HG03060 (cell line): ENCODE measurements at regions not wholly inside any gene's neighbourhood (a gene's known extent, or its start where the extent isn't known, plus 50 kb on each side); places are given as distances from the start of the nearest gene placed in this dataset.

Experiments
- ATAC-seq: cut with Tn5 transposase; IDR thresholded peaks from one replicate; pipeline ENCODE4 v1.9.1; 2021; ENCODE audit warnings: low read depth, moderate number of reproducible peaks; ENCODE audit not compliant: unreplicated experiment

- no peak for ATAC-seq
Observed at GRCh38 chrY:8151561-8151960, 1185.7 kb upstream of the TSPY4 start.

GRCh38 chrY:8128578-8128977, 1208.7 kb upstream of the TSPY4 start:
- no peak for ATAC-seq

- ATAC-seq = no peak
Observed at GRCh38 chrY:8125907-8126571, 1211.2 kb upstream of the TSPY4 start.

- ATAC-seq = no peak
Observed at GRCh38 chrY:8121825-8122224, 1210.3 kb upstream of the AMELY start.

GRCh38 chrY:8094429-8094828, 1182.9 kb upstream of the AMELY start:
- ATAC-seq = no peak

- no peak for ATAC-seq
Observed at GRCh38 chrY:8092926-8093325, 1181.4 kb upstream of the AMELY start.

GRCh38 chrY:8085925-8086324, 1174.4 kb upstream of the AMELY start:
- ATAC-seq = no peak

GRCh38 chrY:8084192-8084591, 1172.6 kb upstream of the AMELY start:
- no peak for ATAC-seq

- no peak for ATAC-seq
Observed at GRCh38 chrY:8081151-8081550, 1169.6 kb upstream of the AMELY start.

- ATAC-seq = no peak
Observed at GRCh38 chrY:8065220-8065619, 1153.7 kb upstream of the AMELY start.

- ATAC-seq = no peak
Observed at GRCh38 chrY:8064500-8064899, 1152.9 kb upstream of the AMELY start.

GRCh38 chrY:8063973-8064372, 1152.4 kb upstream of the AMELY start:
- ATAC-seq = no peak

- ATAC-seq = no peak
Observed at GRCh38 chrY:8058613-8059012, 1147.1 kb upstream of the AMELY start.

- ATAC-seq = no peak
Observed at GRCh38 chrY:8051340-8051739, 1139.8 kb upstream of the AMELY start.

GRCh38 chrY:8041238-8041637, 1129.7 kb upstream of the AMELY start:
- ATAC-seq = no peak

GRCh38 chrY:8036563-8036962, 1125.0 kb upstream of the AMELY start:
- no peak for ATAC-seq

GRCh38 chrY:8035653-8036052, 1124.1 kb upstream of the AMELY start:
- ATAC-seq = no peak

- ATAC-seq = no peak
Observed at GRCh38 chrY:8034673-8035072, 1123.1 kb upstream of the AMELY start.

GRCh38 chrY:8033200-8033599, 1121.6 kb upstream of the AMELY start:
- no peak for ATAC-seq

GRCh38 chrY:8020540-8020939, 1109.0 kb upstream of the AMELY start:
- no peak for ATAC-seq

- no peak for ATAC-seq
Observed at GRCh38 chrY:8011515-8011914, 1100.0 kb upstream of the AMELY start.

- no peak for ATAC-seq
Observed at GRCh38 chrY:8004196-8004595, 1092.6 kb upstream of the AMELY start.

- no peak for ATAC-seq
Observed at GRCh38 chrY:7996726-7997125, 1085.2 kb upstream of the AMELY start.
